ENCODE measurements at regions not wholly inside any gene's neighbourhood (a gene's known extent, or its start where the extent isn't known, plus 50 kb on each side); places are given as distances from the start of the nearest gene placed in this dataset.
A peak's percentile ranks its signal among the peaks of the same experiment; 100 is the strongest.

- Histone ChIP-seq H3K4me3 (no peak overlapping the region), H3K36me3 (ENCODE audit: low read depth, missing control alignments) (no peaks in the 10 kb centered on the region), H3K9me3 (no peaks in the 10 kb centered on the region), H3K27me3 (no peaks in the 10 kb centered on the region), H3K27ac (no peak overlapping the region), H3K4me1 (no peaks in the 10 kb centered on the region)
- intact Hi-C loops (cut with DNase I; ENCODE audit: low total_unique reads) = no loop called here
- peak; percentile 56 for DNase-seq
- TF ChIP-seq POLR2A (IDR thresholded peaks at IDR 0.05) (no peak), CTCF (IDR thresholded peaks at IDR 0.05) (no peak)
- WGBS, 2 donors = 35 to 56% methylated on average over 8 of the region's 8 CpGs
These were observed 85.5 kb downstream of the APIP start for GRCh38 chr11:34830648-34831047.

DNA sequence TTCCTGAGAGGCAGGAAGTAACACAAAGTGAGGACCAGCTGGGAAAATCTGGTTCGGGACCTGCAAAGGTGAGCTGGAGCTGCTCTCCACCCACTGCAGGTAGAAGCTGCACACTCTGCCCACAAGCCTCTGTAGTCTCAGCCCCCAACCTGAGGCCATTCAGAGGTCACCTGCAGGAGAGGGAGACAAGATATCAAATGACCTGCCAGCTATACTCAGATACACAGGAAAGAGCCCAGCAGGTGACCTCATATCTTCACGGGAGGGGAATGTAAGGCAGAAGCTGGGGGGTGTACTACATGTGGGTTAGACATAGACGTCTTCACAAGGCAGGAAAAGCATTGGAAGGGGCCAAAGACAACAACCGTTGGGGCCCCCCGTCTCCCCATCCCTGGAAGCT lies 86.1 kb downstream of the APIP start:
- Histone ChIP-seq H3K36me3 (ENCODE audit: low read depth, missing control alignments) (no peaks in the 10 kb centered on the region), H3K27ac (no peak overlapping the region), H3K4me3 (no peak overlapping the region), H3K9me3 (no peaks in the 10 kb centered on the region), H3K27me3 (no peaks in the 10 kb centered on the region), H3K4me1 (no peaks in the 10 kb centered on the region)
- intact Hi-C loops (cut with DNase I; ENCODE audit: low total_unique reads) = no loop called here
- DNase-seq = no peak
- 43 to 72% methylated on average over 5 of the region's 5 CpGs for WGBS, 2 donors
- TF ChIP-seq CTCF (IDR thresholded peaks at IDR 0.05) = no peak

DNA sequence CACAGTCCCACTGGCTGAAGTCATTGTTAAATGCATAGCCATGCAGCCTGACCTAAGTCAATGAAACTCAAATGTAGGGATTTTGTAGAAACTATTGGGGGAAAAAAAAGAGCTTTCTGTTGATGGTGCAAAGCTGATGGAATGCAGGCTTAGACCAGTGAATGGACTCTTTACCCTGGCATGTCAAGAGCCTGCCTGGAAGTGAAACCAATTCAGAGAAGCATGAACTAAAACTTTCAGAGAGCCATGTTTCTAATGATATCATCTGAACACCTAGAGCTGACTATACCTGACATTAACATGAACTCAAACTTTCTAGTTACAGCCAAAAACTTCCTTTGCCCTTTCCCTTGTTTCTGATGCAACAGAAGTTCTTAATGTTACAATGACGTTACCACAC lies 89.0 kb downstream of the APIP start:
- Histone ChIP-seq H3K4me1 (no peaks in the 10 kb centered on the region), H3K27me3 (no peaks in the 10 kb centered on the region), H3K4me3 (no peak overlapping the region), H3K9me3 (no peaks in the 10 kb centered on the region), H3K36me3 (ENCODE audit: low read depth, missing control alignments) (no peaks in the 10 kb centered on the region), H3K27ac (no peak overlapping the region)
- intact Hi-C loops (cut with DNase I; ENCODE audit: low total_unique reads) = no loop called here
- no peak for TF ChIP-seq POLR2A (IDR thresholded peaks at IDR 0.05)
- no peak for DNase-seq
- WGBS, 2 donors = 82 to 96% methylated on average over 1 of the region's 1 CpG

DNA sequence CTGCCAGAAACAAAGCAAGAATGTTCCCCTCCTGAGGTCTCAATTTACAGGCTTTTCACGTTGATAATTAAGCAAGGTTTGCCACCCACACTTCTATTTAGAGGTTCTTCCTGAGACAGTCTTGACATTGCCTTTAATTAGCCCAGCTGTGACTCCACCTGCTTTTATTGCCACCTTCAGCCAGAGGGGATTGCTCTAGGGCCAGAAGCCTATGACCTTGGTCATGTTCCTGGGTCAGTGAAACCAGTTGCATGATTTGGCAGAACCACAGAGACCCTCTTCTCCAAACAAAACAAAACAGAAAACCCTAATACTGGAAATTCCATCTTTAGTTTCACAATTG lies 89.8 kb downstream of the APIP start:
- H3K27me3 ChIP-seq = no peaks in the 10 kb centered on the region
- H3K27ac ChIP-seq = no peak overlapping the region
- 39 to 73% methylated on average over 1 of the region's 1 CpG for WGBS, 2 donors
- intact Hi-C loops (cut with DNase I; ENCODE audit: low total_unique reads) = no loop called here
- no peaks in the 10 kb centered on the region for H3K4me1 ChIP-seq
- H3K9me3 ChIP-seq = no peaks in the 10 kb centered on the region
- DNase-seq = no peak
- no peak for TF ChIP-seq CTCF (IDR thresholded peaks at IDR 0.05)
- TF ChIP-seq POLR2A (IDR thresholded peaks at IDR 0.05) = no peak
- H3K4me3 ChIP-seq = no peak overlapping the region
- no peaks in the 10 kb centered on the region for H3K36me3 ChIP-seq (ENCODE audit: low read depth, missing control alignments)

DNA sequence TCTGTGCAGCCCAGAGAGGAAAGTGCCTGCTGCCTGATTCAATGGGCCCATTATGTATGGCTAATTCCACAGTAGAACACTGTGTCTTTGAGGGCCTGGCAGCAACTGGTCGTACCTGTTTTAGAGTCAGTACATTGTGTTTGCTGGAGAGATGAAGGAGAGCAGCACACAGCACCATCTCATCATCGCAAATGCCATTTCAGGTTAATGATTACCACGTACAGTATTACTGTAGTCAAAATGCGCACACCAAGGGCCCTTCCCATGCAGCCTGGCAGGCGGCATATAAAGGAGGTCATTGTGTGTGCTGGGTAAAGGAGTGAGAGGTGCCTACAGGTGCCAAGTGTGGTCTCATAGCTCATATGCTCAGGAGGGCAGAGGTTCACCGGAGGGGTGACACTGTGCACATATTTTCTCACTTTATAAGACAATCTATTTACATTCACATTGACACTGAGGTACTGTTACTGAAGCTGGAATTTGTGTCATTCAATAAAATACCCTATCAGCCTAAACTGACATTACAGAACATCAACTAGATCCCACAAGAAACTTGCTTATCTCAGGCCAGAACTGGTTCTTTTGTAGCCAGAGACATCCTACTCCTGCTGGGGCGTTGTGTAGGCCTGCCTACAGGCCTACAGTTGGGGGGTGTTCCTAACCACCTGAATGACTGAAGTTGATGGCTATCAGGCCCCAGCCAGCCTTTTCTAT lies 90.4 kb downstream of the APIP start:
- Histone ChIP-seq H3K27me3 (no peaks in the 10 kb centered on the region), H3K4me3 (no peak overlapping the region), H3K4me1 (no peaks in the 10 kb centered on the region), H3K27ac (no peak overlapping the region), H3K36me3 (ENCODE audit: low read depth, missing control alignments) (no peaks in the 10 kb centered on the region), H3K9me3 (no peaks in the 10 kb centered on the region)
- WGBS, 2 donors = 86% methylated on average over 5 to 7 of the region's 7 CpGs
- intact Hi-C loops (cut with DNase I; ENCODE audit: low total_unique reads) = no loop called here
- no peak for TF ChIP-seq CTCF (IDR thresholded peaks at IDR 0.05)
- TF ChIP-seq POLR2A (IDR thresholded peaks at IDR 0.05) = no peak
- DNase-seq = no peak

Data from testis (tissue), 2 donors.